ENCODE measurements at regions not wholly inside any gene's neighbourhood (a gene's known extent, or its start where the extent isn't known, plus 50 kb on each side); places are given as distances from the start of the nearest gene placed in this dataset.

- no peak for DNase-seq
- no peaks in the 10 kb centered on the region for H3K36me3 ChIP-seq
- H3K27me3 ChIP-seq: peaks cover 6% of the 10 kb centered on the region; the same call in 1 of the 2 replicates
- H3K4me1 ChIP-seq: no peaks in the 10 kb centered on the region
- TF ChIP-seq CTCF (IDR thresholded peaks at IDR 0.05; ENCODE audit: low read depth, low read length): no peak
- H3K4me3 ChIP-seq (ENCODE audit: low read depth, low read length): no peak overlapping the region
- no peaks in the 10 kb centered on the region for H3K9me3 ChIP-seq
These were observed 63.7 kb upstream of the COG2 start for GRCh38 chr1:230578616-230579015.

- Histone ChIP-seq H3K9me3 (no peaks in the 10 kb centered on the region), H3K36me3 (no peaks in the 10 kb centered on the region), H3K4me3 (ENCODE audit: low read depth, low read length) (no peak overlapping the region), H3K4me1 (no peaks in the 10 kb centered on the region), H3K27me3 (peaks cover 6% of the 10 kb centered on the region; the same call in 1 of the 2 replicates)
- no peak for DNase-seq
- TF ChIP-seq CTCF (IDR thresholded peaks at IDR 0.05; ENCODE audit: low read depth, low read length): no peak
These were observed 64.7 kb upstream of the COG2 start for GRCh38 chr1:230577537-230577936.

DNA sequence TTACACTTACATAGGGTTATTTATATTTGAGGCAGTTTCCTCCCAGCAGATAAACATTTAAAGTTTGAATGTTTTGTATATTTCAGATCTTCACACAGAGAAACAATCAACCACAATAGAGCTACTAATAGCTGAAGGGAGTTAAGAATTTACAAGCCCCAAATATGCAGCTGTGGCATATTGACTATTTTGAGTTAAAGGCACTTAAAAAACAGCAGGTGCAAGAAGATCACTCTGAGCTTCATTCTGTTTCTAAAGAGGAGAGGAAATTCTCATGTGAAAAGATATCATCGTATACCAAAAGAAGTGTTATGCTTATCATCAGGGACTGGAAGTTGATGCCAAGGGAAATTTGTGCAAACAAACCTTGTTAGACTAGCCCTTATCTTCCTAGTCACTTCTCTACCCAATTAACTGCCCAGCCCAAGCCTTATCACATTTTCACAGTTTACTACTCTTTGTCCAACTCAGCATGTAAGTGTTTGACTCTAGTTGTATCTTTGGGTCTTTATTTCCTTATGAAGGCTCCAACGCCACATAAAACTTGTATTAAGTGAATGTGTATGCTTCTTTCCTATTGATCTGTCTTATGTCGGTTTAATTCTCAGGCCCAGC is 66.3 kb upstream of the COG2 start:
- Histone ChIP-seq H3K4me3 (ENCODE audit: low read depth, low read length) (no peak overlapping the region), H3K9me3 (no peaks in the 10 kb centered on the region), H3K4me1 (no peaks in the 10 kb centered on the region), H3K36me3 (no peaks in the 10 kb centered on the region), H3K27me3 (peaks cover 6% of the 10 kb centered on the region; the same call in 1 of the 2 replicates)
- no peak for DNase-seq
- TF ChIP-seq CTCF (IDR thresholded peaks at IDR 0.05; ENCODE audit: low read depth, low read length): no peak

DNA sequence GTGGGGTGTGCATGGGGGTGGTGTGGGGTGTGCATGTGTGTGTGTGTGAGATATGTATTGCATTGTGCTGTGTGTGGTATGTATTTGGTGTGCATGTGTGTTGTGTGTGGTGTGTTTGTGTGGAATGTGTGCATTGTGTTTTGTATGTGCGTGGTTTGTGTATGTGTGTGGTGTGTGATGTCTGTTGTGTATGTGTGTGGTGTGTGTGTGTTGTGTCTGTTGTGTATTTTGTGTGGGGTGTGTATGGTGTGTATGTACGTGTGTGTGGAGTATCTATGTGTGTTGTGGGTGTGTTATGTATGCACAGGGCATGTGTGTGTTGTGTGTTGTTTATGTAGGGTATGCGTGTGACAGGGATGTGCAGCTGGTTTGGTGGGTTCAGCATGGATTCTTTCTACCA is 67.8 kb upstream of the COG2 start:
- H3K9me3 ChIP-seq: no peaks in the 10 kb centered on the region
- H3K4me1 ChIP-seq: no peaks in the 10 kb centered on the region
- H3K36me3 ChIP-seq: no peaks in the 10 kb centered on the region
- DNase-seq: no peak
- no peak for TF ChIP-seq CTCF (IDR thresholded peaks at IDR 0.05; ENCODE audit: low read depth, low read length)
- peaks cover 6% of the 10 kb centered on the region; the same call in 1 of the 2 replicates for H3K27me3 ChIP-seq
- no peak overlapping the region for H3K4me3 ChIP-seq (ENCODE audit: low read depth, low read length)

GRCh38 chr1:230573658-230574057 is 68.6 kb upstream of the COG2 start:
- no peaks in the 10 kb centered on the region for H3K4me1 ChIP-seq
- TF ChIP-seq CTCF (IDR thresholded peaks at IDR 0.05; ENCODE audit: low read depth, low read length): no peak
- H3K36me3 ChIP-seq: no peaks in the 10 kb centered on the region
- DNase-seq: no peak
- no peak overlapping the region for H3K4me3 ChIP-seq (ENCODE audit: low read depth, low read length)
- no peaks in the 10 kb centered on the region for H3K9me3 ChIP-seq
- H3K27me3 ChIP-seq: peaks cover 5% of the 10 kb centered on the region; the same call in 1 of the 2 replicates
